GM18526 (cell line): ENCODE measurements at regions not wholly inside any gene's neighbourhood (a gene's known extent, or its start where the extent isn't known, plus 50 kb on each side); places are given as distances from the start of the nearest gene placed in this dataset.

Experiments used
- POLR2A ChIP-seq: IDR thresholded peaks from 3 replicates; pipeline ENCODE4 v1.6.1; 2011; ENCODE audit not compliant: insufficient read length; ENCODE audit errors: extremely low read depth

DNA sequence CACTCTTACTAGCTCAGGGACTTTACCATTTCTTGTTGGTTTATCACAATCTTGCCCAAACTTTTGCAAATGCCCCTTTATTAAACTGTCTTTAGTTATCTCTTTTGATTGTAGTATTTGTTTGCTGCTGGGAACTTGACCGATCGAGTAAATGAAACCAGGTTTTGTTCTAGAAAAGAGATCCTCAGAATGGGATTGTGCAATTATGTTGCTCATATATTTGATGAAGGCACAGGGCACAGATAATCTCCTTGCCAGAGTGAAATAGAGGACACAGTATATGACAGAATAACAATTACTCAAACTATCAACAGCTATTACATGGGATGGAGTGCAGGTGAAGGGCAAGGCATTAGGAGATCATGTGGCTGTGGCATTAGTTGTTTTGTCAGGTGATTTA lies 216.6 kb upstream of the RASGRP1 start:
- TF ChIP-seq POLR2A: no peak

- TF ChIP-seq POLR2A: no peak
These were observed 217.5 kb upstream of the RASGRP1 start for GRCh38 chr15:38782156-38782555.

DNA sequence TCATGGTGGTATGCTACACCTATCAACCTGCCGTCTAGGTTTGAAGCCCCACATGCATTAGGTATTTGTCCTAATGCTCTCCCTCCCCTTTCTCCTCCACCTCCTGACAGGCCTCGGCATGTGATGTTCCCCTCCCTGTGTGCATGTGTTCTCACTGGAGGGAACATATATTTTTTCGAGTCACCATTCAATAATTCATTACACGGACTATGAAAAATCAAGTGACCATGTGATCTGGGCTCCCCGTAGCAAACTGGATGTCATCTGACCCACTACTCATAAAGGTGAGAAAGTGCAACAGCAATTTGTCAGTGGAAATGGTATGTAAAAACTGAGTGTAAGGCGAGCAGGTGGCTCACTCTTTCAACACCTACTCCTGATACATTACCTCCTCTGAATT lies 224.3 kb upstream of the RASGRP1 start:
- TF ChIP-seq POLR2A: no peak

DNA sequence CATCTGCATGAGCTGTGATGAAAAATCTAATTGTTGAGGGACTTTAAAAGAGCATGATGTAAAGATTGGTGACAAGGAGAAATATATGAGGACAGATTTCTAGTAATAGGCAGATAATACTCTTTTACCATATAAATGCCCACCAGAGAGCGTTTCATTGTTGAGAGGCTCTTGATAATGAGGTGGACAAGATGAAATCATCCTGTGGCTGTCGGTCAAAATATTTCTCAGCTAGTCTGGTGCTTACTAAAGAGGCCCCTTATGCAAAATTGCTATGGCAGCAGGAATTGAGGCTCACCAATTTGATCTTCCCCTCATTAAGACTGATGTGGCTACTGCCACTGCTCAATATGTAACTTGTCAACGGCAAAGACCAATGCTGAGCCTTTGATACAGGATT lies 225.0 kb upstream of the RASGRP1 start:
- no peak for TF ChIP-seq POLR2A

DNA sequence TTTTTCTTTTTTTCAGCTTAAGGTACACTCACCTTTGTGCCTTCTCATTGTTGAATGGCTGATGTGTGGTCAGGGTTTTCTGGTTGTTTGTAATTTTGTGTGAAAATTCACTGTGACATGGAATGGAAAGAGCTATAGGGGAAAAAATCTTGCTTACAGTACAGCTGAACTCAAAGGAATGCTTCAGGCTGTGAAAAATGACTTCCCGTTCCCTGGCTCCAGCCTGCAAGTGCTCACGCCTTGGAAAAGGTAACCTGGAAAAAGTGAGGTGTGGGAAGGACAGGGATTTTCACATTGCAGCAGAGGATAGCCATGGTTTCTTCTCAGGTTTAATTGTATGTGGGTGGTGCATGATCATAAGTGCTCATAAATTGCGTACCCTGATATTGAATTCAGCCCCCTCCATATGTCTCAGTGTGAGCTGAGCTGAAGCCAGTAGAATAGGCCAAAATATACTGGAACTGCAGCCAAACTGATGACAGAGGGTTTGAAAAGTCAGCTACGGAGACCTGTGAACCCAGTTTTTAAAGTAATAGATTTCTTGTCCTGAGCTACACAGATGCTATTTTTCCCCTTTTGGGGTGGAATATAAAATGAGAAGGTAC lies 228.7 kb upstream of the RASGRP1 start:
- no peak for TF ChIP-seq POLR2A

DNA sequence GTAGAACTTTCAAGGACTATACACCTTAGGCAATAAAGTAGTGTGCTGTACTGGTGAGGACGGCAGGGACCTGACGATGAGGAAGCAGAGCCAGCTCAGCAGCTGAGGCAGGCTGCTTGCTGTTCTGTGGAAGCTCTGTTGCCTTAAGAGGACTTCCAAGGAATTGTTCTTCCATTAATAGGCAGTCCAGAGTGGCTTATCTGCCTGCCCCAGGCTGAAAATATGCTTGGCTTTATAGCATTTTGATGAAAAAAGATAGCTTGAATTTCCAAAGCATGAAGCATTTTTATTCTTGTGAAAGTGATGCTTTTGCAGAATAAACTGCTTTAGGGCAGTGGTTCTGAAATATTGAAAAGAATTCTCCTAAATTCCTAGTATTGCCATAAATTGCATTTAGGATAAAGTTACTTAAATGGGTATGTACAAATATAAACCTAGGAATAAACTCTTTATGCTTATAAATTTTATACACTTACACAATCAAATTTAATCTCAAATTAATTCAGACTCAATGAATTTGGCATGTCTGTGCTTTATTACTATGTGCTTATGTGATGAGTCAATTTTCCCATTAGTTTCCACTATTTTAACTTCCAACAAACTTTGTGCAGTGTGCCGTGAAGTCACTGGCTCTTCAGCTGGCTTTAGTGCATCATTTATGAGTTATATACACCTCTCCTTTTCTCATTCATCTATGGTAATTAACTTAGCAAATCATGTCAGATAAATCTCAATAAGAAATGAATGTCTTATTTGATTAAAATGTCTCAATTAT lies 231.0 kb upstream of the RASGRP1 start:
- TF ChIP-seq POLR2A: no peak

GRCh38 chr15:38796589-38796988 lies 232.0 kb upstream of the RASGRP1 start:
- TF ChIP-seq POLR2A: no peak

DNA sequence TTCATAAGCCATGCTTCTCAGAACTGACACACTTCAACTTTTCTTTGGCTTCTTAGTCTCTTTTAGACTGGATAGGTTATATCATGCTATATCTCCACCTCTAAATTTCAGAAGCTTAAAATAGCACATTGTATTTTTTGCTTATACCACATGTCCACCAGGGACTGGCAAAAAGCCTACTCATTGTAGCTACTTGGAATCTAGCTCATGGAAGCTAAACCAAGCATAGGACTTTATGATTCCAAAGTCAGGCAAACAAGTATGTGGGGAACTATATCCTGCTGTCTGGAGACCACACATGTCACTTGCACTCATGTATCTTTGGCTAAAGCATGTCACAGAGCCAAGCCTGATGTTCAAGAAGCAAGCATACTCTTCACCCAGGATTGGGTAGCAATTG lies 245.0 kb upstream of the RASGRP1 start:
- TF ChIP-seq POLR2A: no peak

- TF ChIP-seq POLR2A: no peak
These were observed 246.1 kb upstream of the RASGRP1 start for GRCh38 chr15:38810686-38811085.

DNA sequence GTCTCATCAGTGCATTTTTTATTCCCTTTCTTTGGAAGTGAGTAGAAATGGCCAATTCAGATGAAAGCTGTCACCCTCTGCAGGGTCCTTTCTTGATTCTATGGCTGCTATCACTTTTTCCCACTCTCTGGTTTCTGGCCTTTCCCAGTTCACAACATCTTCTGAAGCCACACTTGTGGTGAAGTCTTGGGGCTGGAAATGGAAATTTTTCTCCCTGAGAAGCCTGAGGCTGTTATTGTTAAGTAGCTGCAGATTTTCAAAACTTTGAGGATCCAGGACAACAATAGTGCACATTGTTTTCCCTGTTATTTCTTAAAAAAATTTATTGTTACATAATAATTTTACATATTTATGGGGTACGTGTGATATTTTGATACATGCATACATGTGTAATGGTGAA lies 250.3 kb upstream of the RASGRP1 start:
- TF ChIP-seq POLR2A: no peak

DNA sequence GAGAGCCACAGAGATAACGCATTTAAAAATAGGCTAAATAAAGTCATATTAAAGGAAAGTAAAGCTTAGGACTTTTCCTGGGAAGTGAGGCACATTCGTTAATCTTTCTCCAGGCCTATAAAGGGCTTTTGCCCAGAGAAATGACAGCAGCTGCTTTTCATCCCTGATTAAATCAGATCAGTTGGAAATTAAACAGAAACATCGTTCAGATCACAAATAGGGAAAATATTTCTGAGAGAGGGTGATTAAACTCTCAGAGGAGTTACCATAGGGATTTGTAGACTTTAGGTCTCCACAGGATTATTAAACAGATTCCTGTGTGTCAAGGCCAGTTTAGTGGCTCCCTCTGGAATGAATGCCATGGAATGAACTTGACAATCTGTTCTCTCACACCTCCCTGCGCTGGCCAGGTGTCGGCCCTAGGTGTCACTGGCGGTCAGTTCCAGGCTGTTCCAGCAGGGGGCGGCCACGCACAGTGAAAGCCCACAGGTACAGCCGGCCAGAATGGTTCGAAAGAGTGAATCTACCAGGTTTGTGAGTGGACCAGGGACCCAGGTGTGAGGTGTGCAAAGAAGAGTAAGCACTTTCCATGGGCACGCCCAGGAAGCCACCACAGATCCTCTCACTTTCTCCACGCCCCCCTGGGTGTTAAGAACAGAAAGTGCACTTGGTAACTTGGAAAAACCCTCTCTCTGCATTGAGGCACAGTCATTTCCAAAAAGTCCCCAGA lies 253.0 kb upstream of the RASGRP1 start:
- TF ChIP-seq POLR2A: no peak

DNA sequence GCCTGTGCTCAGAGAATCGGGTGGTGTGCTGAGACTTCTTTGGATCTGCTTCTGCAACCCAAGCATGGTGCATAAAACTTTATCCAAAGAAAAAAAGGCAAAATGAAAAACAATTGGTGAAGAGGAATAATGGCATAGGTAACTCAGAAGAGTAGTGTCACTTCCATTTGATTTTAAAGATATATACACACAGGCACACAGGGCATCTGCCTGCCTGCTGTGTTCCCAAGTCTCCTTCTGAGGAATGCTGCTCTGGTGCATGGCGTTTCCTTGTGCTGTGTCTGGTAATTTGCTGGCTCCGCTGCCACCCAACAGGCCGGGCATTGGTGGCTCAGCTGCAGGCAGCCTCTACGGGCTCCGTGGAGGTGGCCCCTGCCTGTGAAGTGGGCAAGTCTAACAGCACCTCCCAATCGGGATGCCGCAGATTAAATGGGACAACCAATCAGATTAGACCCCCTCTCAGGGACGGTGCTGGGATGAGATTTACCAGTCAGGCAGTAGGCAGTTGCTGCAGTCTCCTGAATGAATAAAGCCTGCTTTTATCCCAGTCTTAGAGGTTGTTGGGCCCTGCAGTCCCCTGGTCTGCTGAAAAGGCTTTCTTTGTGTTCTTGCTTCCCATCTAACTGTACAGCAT lies 253.7 kb upstream of the RASGRP1 start:
- TF ChIP-seq POLR2A: no peak

DNA sequence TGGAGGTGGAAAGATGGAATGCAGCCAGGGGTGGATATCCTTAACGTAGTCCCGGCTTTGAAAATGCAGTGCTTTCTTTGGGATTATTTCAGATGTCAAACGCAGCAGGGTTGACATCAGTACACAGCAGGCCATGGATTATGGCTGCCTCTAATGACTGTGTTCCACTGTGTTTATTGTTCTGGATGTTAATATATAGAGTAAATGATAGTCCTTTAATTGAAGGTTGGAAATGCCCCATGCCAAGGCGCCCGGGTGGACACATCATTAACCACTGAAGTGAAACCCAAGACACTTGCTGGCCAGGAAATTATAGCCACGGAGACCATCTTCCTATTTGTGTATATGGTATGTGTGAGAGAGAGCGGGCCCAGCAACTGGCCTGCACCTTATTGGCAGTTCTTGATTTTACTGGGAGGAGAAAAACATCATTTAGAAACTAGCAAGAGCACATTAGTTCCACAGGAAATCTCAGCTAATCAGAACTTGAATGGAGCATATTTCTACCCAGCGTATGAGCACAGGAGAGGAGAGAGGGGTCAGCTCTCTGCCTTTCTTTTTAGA lies 254.9 kb upstream of the RASGRP1 start:
- no peak for TF ChIP-seq POLR2A

GRCh38 chr15:38823263-38823662 lies 258.6 kb upstream of the RASGRP1 start:
- TF ChIP-seq POLR2A: no peak

DNA sequence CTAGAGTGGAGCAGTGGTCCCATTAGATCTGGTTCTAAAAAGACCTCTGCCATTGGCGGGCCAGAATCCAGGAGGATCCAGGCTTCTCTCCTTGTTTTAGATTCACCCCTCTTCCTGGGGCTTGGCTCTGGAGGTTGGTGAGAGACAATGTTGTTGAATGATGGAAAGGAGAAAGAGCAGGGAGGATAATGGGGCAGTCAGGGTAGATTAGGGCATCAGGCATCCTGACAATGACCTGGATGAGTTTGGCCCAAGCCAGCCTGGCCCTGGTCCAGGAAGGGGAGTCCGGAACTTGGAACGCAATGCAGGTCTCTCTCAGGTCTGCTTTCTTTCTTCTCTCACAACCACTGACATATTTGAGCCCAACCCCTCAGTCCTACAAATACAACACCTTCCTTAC lies 260.1 kb upstream of the RASGRP1 start:
- no peak for TF ChIP-seq POLR2A
